Psoas muscle (tissue), 7 donors: ENCODE measurements at regions not wholly inside any gene's neighbourhood (a gene's known extent, or its start where the extent isn't known, plus 50 kb on each side); places are given as distances from the start of the nearest gene placed in this dataset.
"Not testable (repeated sequence)": the region's sequence is repeated elsewhere in the genome, so short reads cannot be mapped to it uniquely, and the experiment has no call there.

Source experiments
- ATAC-seq, 4 donors: fragments of 200-7000 bp; cut with Tn5 transposase; one replicate each; pipeline ENCODE4 v1.9.1; 2020; ENCODE audit warnings: moderate library complexity in 3 of 4, mild to moderate bottlenecking in 2 of 4
- DNase-seq, 2 donors: peaks; one replicate each; pipeline ENCODE4 v3.0.0-alpha.2; 2020
- H3K27ac ChIP-seq: fragments of 200-600 bp; one replicate; pipeline ENCODE4 v1.8.0; 2022
- H3K27me3 ChIP-seq, 3 donors: fragments of 200-600 bp in 1 of 3; one replicate each; pipeline versions ENCODE4 v1.6.1 to v1.8.0; 2013 to 2022; ENCODE audit warnings: low read length in 2 of 3, mild to moderate bottlenecking in 2 of 3, moderate library complexity in 1 of 3; ENCODE audit not compliant: insufficient read depth in 3 of 3
- H3K36me3 ChIP-seq, 2 donors: fragments of 200-600 bp in 1 of 2; one replicate each; pipeline versions ENCODE4 v1.6.1 to v1.8.0; 2013 to 2022; ENCODE audit warnings: low read depth in 1 of 2, mild to moderate bottlenecking in 1 of 2, moderate library complexity in 1 of 2; ENCODE audit not compliant: insufficient read depth in 1 of 2
- H3K4me1 ChIP-seq: fragments of 200-600 bp; one replicate; pipeline ENCODE4 v1.8.0; 2022
- H3K4me3 ChIP-seq: fragments of 200-600 bp; one replicate; pipeline ENCODE4 v1.8.0; 2022; ENCODE audit warnings: mild to moderate bottlenecking
- H3K9me3 ChIP-seq: fragments of 200-600 bp; one replicate; pipeline ENCODE4 v1.8.0; 2022
- WGBS, 3 donors: extraction: QIAGEN DNeasy Blood & Tissue Kit; methylation state at CpG; one replicate each; pipeline versions ENCODE4 v1.1.6 to v1.1.7; 2013; 5-methylcytosine and 5-hydroxymethylcytosine counted together
- intact Hi-C, 2 donors: fragments of 100-400 bp; cut with DNase I; formaldehyde crosslinking; loops; one replicate each; pipeline versions ENCODE4 v1.11.0 to v1.14.2; 2022
- TF ChIP-seq, protein P1 (sequence below): fragments of 200-600 bp; IDR thresholded peaks from one replicate; pipeline ENCODE4 v1.8.0; 2022; ENCODE audit warnings: antibody characterized with exemption
- donor health status: healthy with polysubstance abuse.
- donor health status: DM: no; HTN: no; CAD: no; lungs with moderate emphysema.
- donor health status: Bipolar disorder and iron deficiency.
- donor health status: healthy.
- donor health status: DM: yes; HTN: yes; CAD: no.
- donor health status: DM: no; HTN: no; CAD: no.
- donor health status: DM: yes; HTN: yes; CAD: no.

DNA sequence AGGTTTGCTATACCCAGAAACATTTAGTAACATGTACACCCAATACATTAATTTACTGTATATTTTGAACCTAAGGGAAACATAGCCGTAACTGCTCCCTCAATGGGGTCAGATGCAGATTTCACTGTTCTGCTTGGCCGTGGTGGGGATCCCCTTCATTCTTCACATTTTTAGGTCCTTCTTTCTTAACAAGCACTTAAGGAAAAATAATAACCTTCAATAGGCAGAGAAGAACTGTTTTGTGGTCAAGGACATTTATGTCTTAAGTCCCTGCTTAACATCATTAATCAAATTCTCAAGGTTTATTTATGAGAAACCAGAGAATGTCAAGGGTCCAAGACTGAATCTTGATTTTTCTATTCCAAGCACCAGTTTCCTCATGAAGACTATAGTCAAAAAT, 592.1 kb upstream of the ANKRD30A start:
- TF ChIP-seq, protein P1, sequence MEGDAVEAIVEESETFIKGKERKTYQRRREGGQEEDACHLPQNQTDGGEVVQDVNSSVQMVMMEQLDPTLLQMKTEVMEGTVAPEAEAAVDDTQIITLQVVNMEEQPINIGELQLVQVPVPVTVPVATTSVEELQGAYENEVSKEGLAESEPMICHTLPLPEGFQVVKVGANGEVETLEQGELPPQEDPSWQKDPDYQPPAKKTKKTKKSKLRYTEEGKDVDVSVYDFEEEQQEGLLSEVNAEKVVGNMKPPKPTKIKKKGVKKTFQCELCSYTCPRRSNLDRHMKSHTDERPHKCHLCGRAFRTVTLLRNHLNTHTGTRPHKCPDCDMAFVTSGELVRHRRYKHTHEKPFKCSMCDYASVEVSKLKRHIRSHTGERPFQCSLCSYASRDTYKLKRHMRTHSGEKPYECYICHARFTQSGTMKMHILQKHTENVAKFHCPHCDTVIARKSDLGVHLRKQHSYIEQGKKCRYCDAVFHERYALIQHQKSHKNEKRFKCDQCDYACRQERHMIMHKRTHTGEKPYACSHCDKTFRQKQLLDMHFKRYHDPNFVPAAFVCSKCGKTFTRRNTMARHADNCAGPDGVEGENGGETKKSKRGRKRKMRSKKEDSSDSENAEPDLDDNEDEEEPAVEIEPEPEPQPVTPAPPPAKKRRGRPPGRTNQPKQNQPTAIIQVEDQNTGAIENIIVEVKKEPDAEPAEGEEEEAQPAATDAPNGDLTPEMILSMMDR, result no peak
- Histone ChIP-seq H3K27me3 (no peaks in the 10 kb centered on the region), H3K9me3 (no peaks in the 10 kb centered on the region), H3K4me3 (no peak overlapping the region), H3K27ac (no peak overlapping the region), H3K36me3 (no peaks in the 10 kb centered on the region), H3K4me1 (no peaks in the 10 kb centered on the region)
- ATAC-seq (no peak), DNase-seq (no peak)
- 93 to 97% (median 93%) methylated on average over 2 of the region's 2 CpGs for WGBS, 3 donors
- intact Hi-C loops, result no loop called here

DNA sequence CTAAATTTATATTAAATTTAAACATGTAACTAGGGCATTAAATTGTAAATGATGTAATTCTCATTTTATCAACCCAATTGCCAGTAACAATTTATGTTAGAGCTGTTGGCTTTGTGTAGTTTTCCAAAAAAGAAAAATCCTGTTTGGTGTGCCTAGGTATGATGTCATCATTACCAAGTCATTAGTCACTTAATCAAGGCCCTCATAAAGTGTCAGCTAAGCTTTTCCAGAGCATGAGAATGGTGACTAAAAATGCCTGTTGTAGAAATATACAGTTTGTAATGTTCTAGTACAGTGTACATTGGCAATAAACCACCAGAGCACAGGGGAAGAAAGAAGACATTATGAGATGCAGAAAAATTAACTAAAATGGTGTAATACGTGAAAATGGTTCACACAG, 593.8 kb upstream of the ANKRD30A start:
- no peak for ATAC-seq
- no peak overlapping the region for H3K4me3 ChIP-seq
- no peaks in the 10 kb centered on the region for H3K27me3 ChIP-seq
- intact Hi-C loops, result no loop called here
- no peak for DNase-seq
- no peaks in the 10 kb centered on the region for H3K4me1 ChIP-seq
- H3K36me3 ChIP-seq, result no peaks in the 10 kb centered on the region
- TF ChIP-seq, protein P1, result no peak
- no peaks in the 10 kb centered on the region for H3K9me3 ChIP-seq
- 89 to 93% (median 90%) methylated on average over 1 of the region's 1 CpG for WGBS, 3 donors
- no peak overlapping the region for H3K27ac ChIP-seq

DNA sequence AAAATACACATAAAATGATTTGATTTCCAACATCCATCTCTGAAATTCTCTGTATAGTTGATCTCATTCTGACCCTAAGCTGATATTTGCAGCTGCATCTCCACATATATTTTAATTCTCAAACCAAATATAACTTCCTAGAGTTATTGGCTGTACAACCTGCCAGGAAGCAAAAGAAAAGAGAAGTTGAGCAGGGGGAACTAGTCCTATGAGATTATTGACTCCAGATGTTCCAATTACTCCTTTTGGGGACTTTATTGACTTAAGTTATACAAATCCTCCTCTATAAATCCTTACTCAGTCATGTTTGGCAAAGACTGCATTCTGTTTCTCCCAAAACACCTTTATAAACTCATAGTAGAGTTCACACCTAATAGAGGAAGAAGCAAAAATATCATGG, 599.4 kb upstream of the ANKRD30A start:
- Histone ChIP-seq H3K4me1 (no peaks in the 10 kb centered on the region), H3K27me3 (no peaks in the 10 kb centered on the region), H3K27ac (no peak overlapping the region), H3K9me3 (no peaks in the 10 kb centered on the region), H3K4me3 (no peak overlapping the region), H3K36me3 (no peaks in the 10 kb centered on the region)
- TF ChIP-seq, protein P1, result no peak
- ATAC-seq (no peak), DNase-seq (no peak)
- intact Hi-C loops, result no loop called here

DNA sequence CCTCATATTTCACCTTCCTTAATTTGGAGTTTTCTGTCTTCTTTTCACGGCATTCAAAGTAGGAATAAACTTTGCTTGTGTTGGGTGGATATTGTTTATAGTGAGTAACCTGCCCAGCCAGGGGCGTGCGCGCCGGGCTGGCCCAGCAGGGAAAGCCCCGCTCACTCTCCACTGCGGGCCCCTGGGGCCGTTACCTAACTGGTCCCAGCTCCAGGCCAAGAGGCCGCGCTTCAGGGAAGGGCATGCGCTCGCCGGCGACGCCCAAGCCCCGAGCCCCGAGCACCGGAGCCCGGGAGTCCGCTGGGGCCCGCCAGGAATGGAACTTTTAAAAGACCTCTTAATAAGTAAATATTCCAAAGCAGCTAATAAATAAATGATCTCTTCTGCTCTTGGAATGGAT, 601.3 kb upstream of the ANKRD30A start:
- H3K36me3 ChIP-seq, H3K27me3 ChIP-seq, H3K4me1 ChIP-seq, DNase-seq, ATAC-seq, H3K27ac ChIP-seq, H3K9me3 ChIP-seq, H3K4me3 ChIP-seq, intact Hi-C loops: not testable (repeated sequence)
- WGBS, 3 donors, result 90 to 95% (median 94%) methylated on average over 18 to 21 of the region's 21 CpGs

DNA sequence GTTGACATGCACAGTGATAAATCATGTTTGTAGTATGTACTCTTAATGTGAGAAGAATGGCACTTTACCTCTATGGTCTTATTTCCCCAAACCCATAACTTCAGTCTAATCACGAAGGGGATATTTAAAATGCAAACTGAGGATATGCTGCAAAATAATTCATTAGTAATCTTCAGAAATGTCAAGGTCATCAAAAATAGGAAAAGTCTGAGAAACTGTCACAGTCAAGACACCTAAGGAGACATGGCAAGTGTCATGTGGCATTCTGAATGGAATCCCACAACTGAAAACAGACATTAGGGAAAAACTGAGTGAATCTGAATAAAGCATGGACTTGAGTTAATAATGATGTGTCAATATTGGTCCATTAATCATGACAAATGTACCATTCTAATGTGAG, 605.5 kb upstream of the ANKRD30A start:
- H3K27me3 ChIP-seq, result no peaks in the 10 kb centered on the region
- H3K9me3 ChIP-seq, result peaks cover 13% of the 10 kb centered on the region
- TF ChIP-seq, protein P1, result no peak
- H3K27ac ChIP-seq, result no peak overlapping the region
- no peak overlapping the region for H3K4me3 ChIP-seq
- WGBS, 3 donors, result 64 to 80% (median 74%) methylated on average over 1 of the region's 1 CpG
- no peaks in the 10 kb centered on the region for H3K36me3 ChIP-seq
- ATAC-seq (no peak), DNase-seq (no peak)
- intact Hi-C loops, result no loop called here
- H3K4me1 ChIP-seq, result no peaks in the 10 kb centered on the region
